ENCODE measurements at regions not wholly inside any gene's neighbourhood (a gene's known extent, or its start where the extent isn't known, plus 50 kb on each side); places are given as distances from the start of the nearest gene placed in this dataset.

GRCh38 chrX:69022430-69022829, 142.8 kb downstream of the PJA1 start:
- POLR2A ChIA-PET = no interaction called here
- no peak for TF ChIP-seq CTCF (IDR thresholded peaks at IDR 0.05; ENCODE audit: insufficient read depth, low read length, missing control alignments)
- CTCF ChIA-PET = interaction anchor here (0.8 kb wide), 1 partner anchor 9 kb away, joined by 3 read pairs; no protein-coding TSS in a partner anchor
- H3K4me3 ChIP-seq (ENCODE audit: low read depth, low read length) = no peak overlapping the region
- no peak for DNase-seq (ENCODE audit: low read depth, low spot score)

- no peak overlapping the region for H3K4me3 ChIP-seq (ENCODE audit: low read depth, low read length)
- CTCF ChIA-PET = no interaction called here
- no peak for TF ChIP-seq CTCF (IDR thresholded peaks at IDR 0.05; ENCODE audit: insufficient read depth, low read length, missing control alignments)
- no peak for DNase-seq (ENCODE audit: low read depth, low spot score)
- POLR2A ChIA-PET = no interaction called here
These were observed 143.9 kb downstream of the PJA1 start for GRCh38 chrX:69021141-69021960.

GRCh38 chrX:69020316-69020715, 144.9 kb downstream of the PJA1 start:
- TF ChIP-seq CTCF (IDR thresholded peaks at IDR 0.05; ENCODE audit: insufficient read depth, low read length, missing control alignments) = no peak
- CTCF ChIA-PET = interaction anchor here (2.2 kb wide), 1 partner anchor 192 kb away, joined by 6 read pairs; the partner anchor contains the start of gene EFNB1
- POLR2A ChIA-PET = no interaction called here
- no peak overlapping the region for H3K4me3 ChIP-seq (ENCODE audit: low read depth, low read length)
- DNase-seq (ENCODE audit: low read depth, low spot score) = no peak

GRCh38 chrX:69019073-69019890, 146.0 kb downstream of the PJA1 start:
- no peak for DNase-seq (ENCODE audit: low read depth, low spot score)
- CTCF ChIA-PET = interaction anchor here (2.2 kb wide), 1 partner anchor 191 kb away, joined by 6 read pairs; the partner anchor contains the start of gene EFNB1
- H3K4me3 ChIP-seq (ENCODE audit: low read depth, low read length) = no peak overlapping the region
- no peak for TF ChIP-seq CTCF (IDR thresholded peaks at IDR 0.05; ENCODE audit: insufficient read depth, low read length, missing control alignments)
- POLR2A ChIA-PET = no interaction called here

- H3K4me3 ChIP-seq (ENCODE audit: low read depth, low read length) = no peak overlapping the region
- no peak for TF ChIP-seq CTCF (IDR thresholded peaks at IDR 0.05; ENCODE audit: insufficient read depth, low read length, missing control alignments)
- POLR2A ChIA-PET = no interaction called here
- CTCF ChIA-PET = interaction anchor here (2.2 kb wide), 1 partner anchor 190 kb away, joined by 6 read pairs; the partner anchor contains the start of gene EFNB1
- no peak for DNase-seq (ENCODE audit: low read depth, low spot score)
These were observed 146.7 kb downstream of the PJA1 start for GRCh38 chrX:69018416-69019072.

Measured in AG04449 (cell line).